D721Med (cell line): ENCODE measurements at regions not wholly inside any gene's neighbourhood (a gene's known extent, or its start where the extent isn't known, plus 50 kb on each side); places are given as distances from the start of the nearest gene placed in this dataset.

ENCODE experiments used
- DNase-seq: peaks from one replicate; pipeline ENCODE4 v3.0.0; 2011; ENCODE audit warnings: low spot score; ENCODE audit not compliant: insufficient read length
- FAIRE-seq: peaks from 2 replicates; lab custom pipeline; 2011; peaks lifted over from hg19 to GRCh38; lab: Jason Lieb, UNC
- TF ChIP-seq, protein P1 (sequence below): IDR thresholded peaks from 2 replicates; pipeline ENCODE4 v1.5.1; 2012; ENCODE audit warnings: mild to moderate bottlenecking, control low read depth; ENCODE audit not compliant: insufficient read depth; ENCODE audit errors: missing control alignments

GRCh38 chr10:44015702-44016500 lies 367.2 kb upstream of the ZNF32 start:
- TF ChIP-seq, protein P1, sequence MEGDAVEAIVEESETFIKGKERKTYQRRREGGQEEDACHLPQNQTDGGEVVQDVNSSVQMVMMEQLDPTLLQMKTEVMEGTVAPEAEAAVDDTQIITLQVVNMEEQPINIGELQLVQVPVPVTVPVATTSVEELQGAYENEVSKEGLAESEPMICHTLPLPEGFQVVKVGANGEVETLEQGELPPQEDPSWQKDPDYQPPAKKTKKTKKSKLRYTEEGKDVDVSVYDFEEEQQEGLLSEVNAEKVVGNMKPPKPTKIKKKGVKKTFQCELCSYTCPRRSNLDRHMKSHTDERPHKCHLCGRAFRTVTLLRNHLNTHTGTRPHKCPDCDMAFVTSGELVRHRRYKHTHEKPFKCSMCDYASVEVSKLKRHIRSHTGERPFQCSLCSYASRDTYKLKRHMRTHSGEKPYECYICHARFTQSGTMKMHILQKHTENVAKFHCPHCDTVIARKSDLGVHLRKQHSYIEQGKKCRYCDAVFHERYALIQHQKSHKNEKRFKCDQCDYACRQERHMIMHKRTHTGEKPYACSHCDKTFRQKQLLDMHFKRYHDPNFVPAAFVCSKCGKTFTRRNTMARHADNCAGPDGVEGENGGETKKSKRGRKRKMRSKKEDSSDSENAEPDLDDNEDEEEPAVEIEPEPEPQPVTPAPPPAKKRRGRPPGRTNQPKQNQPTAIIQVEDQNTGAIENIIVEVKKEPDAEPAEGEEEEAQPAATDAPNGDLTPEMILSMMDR: no peak
- FAIRE-seq (no peak), DNase-seq (no peak)

DNA sequence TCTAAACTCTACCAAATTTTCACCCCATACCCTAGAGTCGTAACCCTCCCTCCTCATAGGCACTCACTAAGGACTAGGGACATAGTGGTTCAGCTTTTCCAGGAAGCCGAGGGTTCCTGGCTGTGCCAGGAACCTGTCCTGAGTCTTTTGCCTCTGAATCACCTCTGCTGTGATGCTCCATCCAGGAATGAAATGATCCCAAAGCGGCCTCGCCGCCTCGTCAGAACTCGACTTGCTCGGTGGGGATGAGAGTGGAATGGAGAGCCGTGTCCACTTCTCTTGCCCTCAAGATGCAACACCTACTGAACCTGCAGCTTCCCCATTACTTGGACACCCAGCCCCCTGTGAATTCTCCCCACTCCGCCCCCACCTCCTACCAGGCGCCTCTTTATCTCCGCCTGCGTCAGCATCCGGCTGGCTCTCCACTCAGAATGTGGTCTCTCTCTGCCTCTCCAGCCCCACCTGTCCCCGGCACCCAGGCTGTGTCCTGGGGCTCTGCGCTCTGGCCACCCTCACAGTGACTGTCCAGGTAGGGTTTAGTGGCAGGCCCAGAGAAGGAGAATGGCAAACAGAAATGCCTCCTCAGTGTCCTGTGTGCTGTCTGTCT lies 366.1 kb upstream of the ZNF32 start:
- no peak for DNase-seq
- TF ChIP-seq, protein P1: no peak
- no peak for FAIRE-seq

- FAIRE-seq: no peak
- TF ChIP-seq, protein P1: no peak
- DNase-seq: no peak
Measured at GRCh38 chr10:44013981-44014380, 365.3 kb upstream of the ZNF32 start.

- no peak for DNase-seq
- TF ChIP-seq, protein P1: no peak
- FAIRE-seq: no peak
Measured at GRCh38 chr10:44012921-44013320, 364.2 kb upstream of the ZNF32 start.

GRCh38 chr10:44011603-44011981 lies 362.9 kb upstream of the ZNF32 start:
- TF ChIP-seq, protein P1: no peak
- DNase-seq (no peak), FAIRE-seq (no peak)

DNA sequence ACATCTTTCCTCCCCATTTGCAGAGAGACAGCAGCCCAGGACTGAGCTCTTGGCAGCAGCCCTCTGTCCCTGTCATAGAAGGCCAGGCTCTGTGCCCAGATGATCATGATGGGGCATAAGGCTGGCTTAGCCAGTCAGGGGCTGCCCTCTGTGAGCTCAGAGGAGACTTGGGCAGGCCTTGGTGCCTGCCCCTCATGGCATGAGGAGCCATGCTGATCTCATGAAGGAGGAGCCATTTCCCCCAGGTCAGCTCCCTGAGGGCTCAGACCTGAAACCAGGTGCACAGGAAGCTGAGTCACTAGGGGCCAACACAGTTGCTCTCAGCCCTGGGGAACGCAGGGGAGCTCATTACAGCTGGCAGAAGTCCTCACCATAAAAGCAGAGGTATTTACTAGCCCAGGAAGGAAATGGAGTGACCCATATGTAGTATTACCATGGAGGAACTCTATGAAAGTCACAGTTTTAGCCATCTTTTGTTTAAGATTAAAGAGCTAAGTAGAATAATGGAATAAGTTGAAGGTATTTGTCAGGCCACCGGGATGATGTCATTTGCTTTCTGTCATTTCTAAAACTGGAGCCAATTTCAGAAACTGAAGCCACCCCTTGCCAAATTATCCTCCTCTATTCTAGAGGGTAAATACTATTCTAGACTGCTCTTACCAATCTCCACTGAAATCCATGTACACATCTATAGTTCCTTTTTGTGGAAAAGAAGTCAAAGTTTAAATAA lies 362.4 kb upstream of the ZNF32 start:
- FAIRE-seq: no peak
- no peak for DNase-seq
- TF ChIP-seq, protein P1: no peak
